Neuronal stem cell (in vitro differentiated cells): ENCODE measurements at regions not wholly inside any gene's neighbourhood (a gene's known extent, or its start where the extent isn't known, plus 50 kb on each side); places are given as distances from the start of the nearest gene placed in this dataset.

Source experiments
- DNase-seq: peaks from one replicate; pipeline ENCODE4 v3.0.0-alpha.2; 2013; ENCODE audit warnings: low spot score
- H2AFZ ChIP-seq: one replicate; pipeline ENCODE4 v1.6.1; 2013; ENCODE audit warnings: mild to moderate bottlenecking, low read length, inconsistent platforms
- H2AK5ac ChIP-seq: 2 replicates; pipeline ENCODE4 v1.6.1; 2013; ENCODE audit warnings: low read depth, mild to moderate bottlenecking, inconsistent platforms, low read length, moderate library complexity, mixed read lengths
- H2BK120ac ChIP-seq: 2 replicates; pipeline ENCODE4 v1.6.1; 2013; ENCODE audit warnings: low read depth, mild to moderate bottlenecking, inconsistent platforms, low read length, moderate library complexity, mixed read lengths
- H2BK12ac ChIP-seq: one replicate; pipeline ENCODE4 v1.6.1; 2013; ENCODE audit warnings: low read length, inconsistent platforms
- H2BK15ac ChIP-seq: 2 replicates; pipeline ENCODE4 v1.6.1; 2013; ENCODE audit warnings: mild to moderate bottlenecking, low read length, inconsistent platforms, mixed read lengths
- H2BK5ac ChIP-seq: one replicate; pipeline ENCODE4 v1.6.1; 2013; ENCODE audit warnings: inconsistent platforms, mild to moderate bottlenecking, low read length, moderate library complexity
- H3K14ac ChIP-seq: one replicate; pipeline ENCODE4 v1.6.1; 2013; ENCODE audit warnings: low read length, inconsistent platforms
- H3K18ac ChIP-seq: 2 replicates; pipeline ENCODE4 v1.6.1; 2013; ENCODE audit warnings: low read length, inconsistent platforms
- H3K23ac ChIP-seq: 2 replicates; pipeline ENCODE4 v1.6.1; 2013; ENCODE audit warnings: low read depth, mild to moderate bottlenecking, mixed read lengths, low read length, inconsistent platforms; ENCODE audit not compliant: poor library complexity
- H3K27ac ChIP-seq: replicated peaks from 3 replicates; pipeline ENCODE4 v1.5.1; 2013; ENCODE audit warnings: low read length, inconsistent platforms
- H3K27me3 ChIP-seq, 3 experiments: 2 replicates each; pipeline ENCODE4 v1.6.1; 2013; ENCODE audit warnings: low read length in 3 of 3, mild to moderate bottlenecking in 2 of 3, inconsistent platforms in 1 of 3, low read depth in 1 of 3, mixed read lengths in 1 of 3, moderate library complexity in 1 of 3; ENCODE audit not compliant: control insufficient read depth in 3 of 3, insufficient read depth in 3 of 3
- H3K36me3 ChIP-seq, 2 donors: replicated peaks in 1 of 2; 2 replicates each; pipeline ENCODE4 v1.6.1; 2013; ENCODE audit warnings: low read length in 2 of 2; ENCODE audit not compliant: control insufficient read depth in 2 of 2, insufficient read depth in 2 of 2
- H3K4ac ChIP-seq: 2 replicates; pipeline ENCODE4 v1.6.1; 2013; ENCODE audit warnings: inconsistent platforms, mild to moderate bottlenecking, low read length, moderate library complexity
- H3K4me1 ChIP-seq, 2 donors: 1 replicate in 1 of 2; 2 replicates in 1 of 2; pipeline ENCODE4 v1.6.1; 2013; ENCODE audit warnings: low read length in 2 of 2, low read depth in 1 of 2; ENCODE audit not compliant: control insufficient read depth in 2 of 2, insufficient read depth in 1 of 2
- H3K4me2 ChIP-seq: one replicate; pipeline ENCODE4 v1.6.1; 2013; ENCODE audit warnings: mild to moderate bottlenecking, low read length, inconsistent platforms; ENCODE audit not compliant: insufficient read depth, poor library complexity, severe bottlenecking
- H3K4me3 ChIP-seq, 2 donors: 2 replicates each; pipeline ENCODE4 v1.5.1; 2013; ENCODE audit warnings: low read length in 2 of 2, mild to moderate bottlenecking in 2 of 2, inconsistent platforms in 1 of 2, moderate library complexity in 1 of 2
- H3K79me1 ChIP-seq: one replicate; pipeline ENCODE4 v1.6.1; 2013; ENCODE audit warnings: low read depth, mild to moderate bottlenecking, inconsistent platforms, low read length, moderate library complexity
- H3K9ac ChIP-seq: one replicate; pipeline ENCODE4 v1.6.1; 2013; ENCODE audit warnings: mild to moderate bottlenecking, low read depth, low read length, inconsistent platforms; ENCODE audit not compliant: poor library complexity
- H3K9me3 ChIP-seq, 2 donors: replicated peaks in 1 of 2; 2 replicates each; pipeline versions ENCODE3 to v1.6.1; 2013; ENCODE audit warnings: low read length in 2 of 2, mild to moderate bottlenecking in 2 of 2, inconsistent platforms in 1 of 2, low read depth in 1 of 2, mixed read lengths in 1 of 2, moderate library complexity in 1 of 2; ENCODE audit not compliant: control insufficient read depth in 2 of 2, insufficient read depth in 1 of 2
- H4K8ac ChIP-seq: one replicate; pipeline ENCODE4 v1.6.1; 2013; ENCODE audit warnings: low read depth, mild to moderate bottlenecking, inconsistent platforms, low read length, moderate library complexity
- H4K91ac ChIP-seq: one replicate; pipeline ENCODE4 v1.6.1; 2013; ENCODE audit warnings: low read length, low read depth, mild to moderate bottlenecking, inconsistent platforms; ENCODE audit not compliant: poor library complexity
- WGBS, 2 donors: extraction: QIAGEN DNeasy Blood & Tissue Kit; methylation state at CpG; one replicate each; pipeline ENCODE4 v1.1.7; 2013; ENCODE audit warnings: missing lambda C conversion rate in 2 of 2, mixed read lengths in 1 of 2; ENCODE audit not compliant: insufficient read length in 2 of 2, insufficient replicate concordance in 1 of 2; ENCODE audit errors: extremely low coverage in 2 of 2; 5-methylcytosine and 5-hydroxymethylcytosine counted together

DNA sequence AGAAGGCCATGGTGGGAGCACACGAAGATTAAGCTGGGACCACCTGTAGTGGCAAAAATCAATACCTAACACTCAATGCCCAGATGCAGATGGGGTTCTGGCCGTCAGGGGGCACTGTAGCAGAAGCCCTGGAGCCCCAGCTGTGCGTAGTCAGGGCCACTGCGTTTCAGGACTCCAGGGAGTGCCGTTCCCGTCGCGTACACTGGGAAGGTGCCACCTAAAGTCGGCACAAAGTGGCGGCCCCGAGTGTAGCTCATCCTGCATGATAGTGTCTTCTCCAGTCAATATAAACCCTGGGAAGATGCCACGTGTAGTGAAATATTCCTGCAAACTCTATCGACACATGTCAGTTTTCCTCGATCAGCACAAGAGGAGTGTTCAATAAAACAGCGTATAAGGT, 123.8 kb upstream of the NTM start:
- H2AFZ ChIP-seq = no peak overlapping the region
- no peak overlapping the region for H3K27ac ChIP-seq
- no peak overlapping the region for H3K4ac ChIP-seq
- WGBS, 2 donors = no CpG with 5 or more reads among the region's 15 CpGs
- no peak overlapping the region for H2BK12ac ChIP-seq
- no peak overlapping the region for H3K14ac ChIP-seq
- H2BK5ac ChIP-seq = no peak overlapping the region
- H3K79me1 ChIP-seq = no peaks in the 10 kb centered on the region
- H2BK15ac ChIP-seq = no peak overlapping the region
- no peak overlapping the region for H3K4me2 ChIP-seq
- H3K4me1 ChIP-seq = peaks cover 0 to 3% of the 10 kb centered on the region in 2 donors
- no peak overlapping the region for H2BK120ac ChIP-seq
- H4K91ac ChIP-seq = no peak overlapping the region
- H3K18ac ChIP-seq = no peak overlapping the region
- H3K9me3 ChIP-seq = no peaks in the 10 kb centered on the region
- H3K36me3 ChIP-seq = no peaks in the 10 kb centered on the region
- H3K27me3 ChIP-seq = peaks cover 0 to 5% (median 0%) of the 10 kb centered on the region in 3 experiments
- peak; percentile 49 for DNase-seq
- no peak overlapping the region for H3K9ac ChIP-seq
- H3K4me3 ChIP-seq = no peak overlapping the region
- no peak overlapping the region for H2AK5ac ChIP-seq
- no peak overlapping the region for H4K8ac ChIP-seq
- no peak overlapping the region for H3K23ac ChIP-seq

GRCh38 chr11:131248588-131248987, 121.8 kb upstream of the NTM start:
- Histone ChIP-seq H3K4me3 (no peak overlapping the region), H3K36me3 (no peaks in the 10 kb centered on the region), H4K91ac (no peak overlapping the region), H3K4me1 (peaks cover 0 to 5% of the 10 kb centered on the region in 2 donors), H3K4ac (no peak overlapping the region), H2AFZ (no peak overlapping the region), H2BK15ac (no peak overlapping the region), H2BK12ac (no peak overlapping the region), H3K18ac (peak overlapping the region; percentile 18), H3K9ac (no peak overlapping the region), H2BK120ac (no peak overlapping the region), H3K23ac (no peak overlapping the region), H3K27me3 (peaks cover 0 to 9% (median 0%) of the 10 kb centered on the region in 3 experiments), H3K14ac (no peak overlapping the region), H4K8ac (no peak overlapping the region), H3K9me3 (no peaks in the 10 kb centered on the region), H3K27ac (no peak overlapping the region), H2BK5ac (no peak overlapping the region), H3K4me2 (no peak overlapping the region), H3K79me1 (no peaks in the 10 kb centered on the region), H2AK5ac (no peak overlapping the region)
- no peak for DNase-seq
- WGBS, 2 donors = no CpG with 5 or more reads among the region's 2 CpGs

GRCh38 chr11:131253142-131253655, 117.2 kb upstream of the NTM start:
- Histone ChIP-seq H3K4me3 (no peak overlapping the region), H2BK12ac (no peak overlapping the region), H2BK120ac (no peak overlapping the region)

DNA sequence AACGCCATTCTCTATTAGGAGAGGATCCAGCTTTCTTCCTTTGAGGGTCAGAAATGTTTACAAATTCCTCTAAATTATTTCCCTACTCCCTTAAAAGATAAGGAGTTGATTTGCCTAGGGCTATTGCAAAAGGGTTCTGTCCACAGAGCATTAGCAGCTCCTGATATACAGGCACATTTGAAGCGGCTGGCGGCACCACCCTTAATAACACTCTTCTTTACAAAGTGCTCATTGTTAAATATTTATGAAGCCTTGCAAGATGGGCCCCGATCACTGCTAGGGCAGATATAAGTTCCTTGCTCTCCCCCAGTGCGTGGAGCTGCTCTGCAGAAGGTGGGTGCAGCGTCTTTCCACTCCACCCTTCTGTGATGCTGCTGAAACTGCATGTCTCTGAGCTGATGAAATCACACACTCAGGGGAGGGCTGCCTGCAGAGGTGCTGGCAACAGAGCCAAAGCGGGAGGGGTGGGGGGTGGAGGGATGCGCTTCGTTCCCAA, 116.7 kb upstream of the NTM start:
- DNase-seq = no peak
- Histone ChIP-seq H3K14ac (no peak overlapping the region), H2BK15ac (no peak overlapping the region), H3K4me1 (peaks cover 0 to 10% of the 10 kb centered on the region in 2 donors), H3K4me3 (no peak overlapping the region), H3K27ac (no peak overlapping the region), H2BK120ac (no peak overlapping the region), H3K23ac (no peak overlapping the region), H2AK5ac (no peak overlapping the region), H3K9ac (no peak overlapping the region), H2BK12ac (no peak overlapping the region), H3K18ac (peak overlapping the region; percentile 11), H3K27me3 (peaks cover 0 to 9% (median 0%) of the 10 kb centered on the region in 3 experiments), H2AFZ (peak overlapping the region; percentile 45), H4K91ac (no peak overlapping the region), H3K79me1 (no peaks in the 10 kb centered on the region), H3K36me3 (no peaks in the 10 kb centered on the region), H4K8ac (no peak overlapping the region), H3K9me3 (no peaks in the 10 kb centered on the region), H3K4ac (no peak overlapping the region), H3K4me2 (peak overlapping the region; percentile 14), H2BK5ac (no peak overlapping the region)
- WGBS, 2 donors = no CpG with 5 or more reads among the region's 9 CpGs

More at GRCh38 chr11:131253142-131253655, 117.2 kb upstream of the NTM start:
- Histone ChIP-seq H3K18ac (no peak overlapping the region), H3K23ac (no peak overlapping the region), H3K9me3 (no peaks in the 10 kb centered on the region), H3K79me1 (no peaks in the 10 kb centered on the region), H2AFZ (no peak overlapping the region), H4K91ac (no peak overlapping the region), H3K4ac (no peak overlapping the region), H3K27me3 (peaks cover 0 to 9% (median 0%) of the 10 kb centered on the region in 3 experiments), H4K8ac (no peak overlapping the region), H3K14ac (no peak overlapping the region), H3K4me2 (no peak overlapping the region), H2BK5ac (no peak overlapping the region), H2BK15ac (no peak overlapping the region), H3K4me1 (peaks cover 0 to 10% of the 10 kb centered on the region in 2 donors), H3K27ac (no peak overlapping the region), H3K9ac (no peak overlapping the region), H3K36me3 (no peaks in the 10 kb centered on the region), H2AK5ac (no peak overlapping the region)
- WGBS, 2 donors = no CpG with 5 or more reads among the region's 5 CpGs
- no peak for DNase-seq
